GM12864 (cell line): ENCODE measurements at regions not wholly inside any gene's neighbourhood (a gene's known extent, or its start where the extent isn't known, plus 50 kb on each side); places are given as distances from the start of the nearest gene placed in this dataset.

Experiments
- DNase-seq: peaks from one replicate; pipeline ENCODE4 v3.0.0-alpha.2; 2011; ENCODE audit warnings: low read depth
- H3K4me3 ChIP-seq: 2 replicates; pipeline ENCODE4 v1.5.1; 2011; ENCODE audit warnings: mild to moderate bottlenecking, low read depth, low read length, control low read depth
- TF ChIP-seq, protein P1 (sequence below): IDR thresholded peaks from 2 replicates; pipeline ENCODE4 v1.5.1; 2011; ENCODE audit warnings: low read depth, mild to moderate bottlenecking, moderate library complexity, low read length, control low read depth, inconsistent platforms; ENCODE audit errors: missing control alignments

DNA sequence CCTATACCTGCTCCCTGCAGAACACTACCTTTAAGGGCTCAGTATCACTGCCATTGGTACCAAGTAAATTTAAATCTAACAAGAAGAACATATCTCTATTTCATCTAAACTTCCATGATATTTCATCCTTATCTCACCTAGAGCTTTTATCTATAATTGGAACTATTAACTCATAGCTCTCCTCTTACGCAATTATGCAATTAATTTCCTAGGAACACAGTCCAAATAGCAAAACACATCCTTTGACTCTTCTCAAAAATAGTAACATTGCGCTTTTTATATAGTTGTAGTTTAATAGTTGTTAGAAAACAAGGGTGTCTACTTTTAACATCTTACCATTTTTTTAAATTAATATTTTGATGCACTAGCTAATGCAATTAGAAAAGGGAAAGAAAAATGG, 986.8 kb upstream of the SLC35B3 start:
- no peak overlapping the region for H3K4me3 ChIP-seq
- TF ChIP-seq, protein P1, sequence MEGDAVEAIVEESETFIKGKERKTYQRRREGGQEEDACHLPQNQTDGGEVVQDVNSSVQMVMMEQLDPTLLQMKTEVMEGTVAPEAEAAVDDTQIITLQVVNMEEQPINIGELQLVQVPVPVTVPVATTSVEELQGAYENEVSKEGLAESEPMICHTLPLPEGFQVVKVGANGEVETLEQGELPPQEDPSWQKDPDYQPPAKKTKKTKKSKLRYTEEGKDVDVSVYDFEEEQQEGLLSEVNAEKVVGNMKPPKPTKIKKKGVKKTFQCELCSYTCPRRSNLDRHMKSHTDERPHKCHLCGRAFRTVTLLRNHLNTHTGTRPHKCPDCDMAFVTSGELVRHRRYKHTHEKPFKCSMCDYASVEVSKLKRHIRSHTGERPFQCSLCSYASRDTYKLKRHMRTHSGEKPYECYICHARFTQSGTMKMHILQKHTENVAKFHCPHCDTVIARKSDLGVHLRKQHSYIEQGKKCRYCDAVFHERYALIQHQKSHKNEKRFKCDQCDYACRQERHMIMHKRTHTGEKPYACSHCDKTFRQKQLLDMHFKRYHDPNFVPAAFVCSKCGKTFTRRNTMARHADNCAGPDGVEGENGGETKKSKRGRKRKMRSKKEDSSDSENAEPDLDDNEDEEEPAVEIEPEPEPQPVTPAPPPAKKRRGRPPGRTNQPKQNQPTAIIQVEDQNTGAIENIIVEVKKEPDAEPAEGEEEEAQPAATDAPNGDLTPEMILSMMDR: no peak
- no peak for DNase-seq

DNA sequence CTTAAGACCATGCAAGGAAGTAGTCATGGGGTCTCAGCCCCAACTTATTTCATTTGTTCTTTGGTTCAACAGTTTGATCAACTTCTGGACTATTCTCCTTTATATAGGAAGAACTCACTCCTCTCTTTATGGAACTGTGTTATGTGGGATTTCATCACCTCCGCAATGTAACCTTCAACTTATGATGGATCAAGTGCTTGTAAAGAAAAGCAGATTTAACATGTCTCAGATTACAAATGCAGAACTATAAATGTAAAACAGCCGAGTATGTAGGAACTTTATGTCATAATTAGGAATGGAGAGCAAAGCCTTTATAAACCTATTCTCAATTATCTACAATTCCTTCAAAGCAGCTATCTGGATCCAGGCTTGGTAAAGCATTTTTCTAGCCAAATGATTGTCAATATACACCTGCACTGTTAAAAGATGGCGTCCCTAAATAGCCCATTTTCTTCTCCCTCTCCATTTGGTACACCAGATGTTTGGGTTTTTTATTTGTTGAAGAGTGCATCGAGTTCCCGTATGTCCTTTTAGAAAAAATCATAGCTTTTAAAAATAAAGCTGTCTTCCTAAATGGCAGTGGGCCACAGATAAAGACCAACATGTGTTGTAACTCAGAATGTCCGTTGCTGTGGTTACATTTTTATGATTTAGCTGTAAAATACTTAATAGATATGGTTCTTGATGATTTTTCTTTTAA, 985.1 kb upstream of the SLC35B3 start:
- TF ChIP-seq, protein P1: no peak
- H3K4me3 ChIP-seq: no peak overlapping the region
- DNase-seq: no peak

DNA sequence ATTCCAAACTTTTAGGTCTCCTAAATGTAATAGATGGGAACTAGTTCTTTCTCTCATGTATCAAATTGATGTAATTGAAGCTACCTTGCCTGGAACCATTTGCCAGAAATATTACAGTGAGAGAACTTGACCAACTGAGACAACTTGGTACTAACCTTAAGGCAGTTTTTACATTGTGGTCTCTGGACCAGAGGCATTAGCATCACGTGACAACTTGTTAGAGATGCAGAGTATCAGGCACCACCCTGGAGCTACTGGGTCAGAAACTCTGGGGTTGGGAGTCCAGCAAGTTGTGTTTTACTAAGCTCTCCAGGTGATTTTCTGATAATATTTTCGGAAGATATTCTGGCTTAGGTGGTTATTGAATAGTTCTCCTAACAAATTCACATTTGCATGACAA, 982.1 kb upstream of the SLC35B3 start:
- DNase-seq: no peak
- no peak overlapping the region for H3K4me3 ChIP-seq
- TF ChIP-seq, protein P1: no peak

DNA sequence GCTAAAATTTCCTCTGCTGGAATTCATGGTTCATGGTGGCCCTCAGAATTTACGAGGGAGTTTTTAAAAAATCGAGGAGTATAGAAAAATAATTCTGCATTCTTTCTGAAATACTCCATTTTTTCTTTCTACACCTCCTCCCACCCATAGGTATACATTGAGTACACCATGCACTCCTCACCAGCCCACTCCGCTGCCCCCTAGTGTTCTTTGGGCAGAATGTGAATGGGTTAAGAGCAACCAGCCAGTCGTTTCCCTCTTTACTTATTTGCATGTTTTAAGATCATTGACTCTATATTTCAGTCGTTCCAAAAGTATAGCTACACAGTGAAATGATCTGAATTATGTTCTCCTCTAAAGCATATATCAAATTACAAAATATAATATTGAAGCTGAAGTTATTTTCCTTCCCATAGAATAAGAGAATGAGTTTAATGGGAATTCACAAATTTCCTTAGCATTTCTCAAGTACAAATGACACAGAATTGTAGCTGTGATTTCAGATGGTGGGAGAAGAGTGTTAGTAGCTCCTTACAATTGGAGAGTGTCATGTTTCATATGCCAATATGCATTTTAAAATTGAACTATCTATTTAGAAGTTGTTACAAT, 977.7 kb upstream of the SLC35B3 start:
- TF ChIP-seq, protein P1: peak; percentile 66

DNA sequence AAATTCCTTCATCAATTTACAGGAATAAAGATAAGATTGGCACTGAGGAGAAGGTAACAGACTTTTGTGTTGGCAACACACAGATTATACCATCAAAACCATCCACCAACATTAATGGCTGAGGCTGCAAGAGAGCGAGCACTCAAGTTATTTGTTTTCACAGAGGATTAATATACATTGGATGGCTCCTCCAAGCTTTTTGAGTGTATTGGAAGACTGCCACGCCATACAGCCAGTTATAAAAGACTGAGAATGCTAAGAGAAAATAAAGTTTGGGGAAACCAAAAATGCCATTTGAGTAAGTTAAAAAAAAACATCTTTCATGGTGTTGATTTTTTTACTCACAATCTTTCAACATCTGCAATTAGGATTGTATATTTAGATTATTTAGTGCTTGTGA, 973.8 kb upstream of the SLC35B3 start:
- TF ChIP-seq, protein P1: no peak
- H3K4me3 ChIP-seq: no peak overlapping the region
- no peak for DNase-seq

More for the DNA sequence above, 977.7 kb upstream of the SLC35B3 start:
- peak; percentile 2 for DNase-seq
- no peak overlapping the region for H3K4me3 ChIP-seq

DNA sequence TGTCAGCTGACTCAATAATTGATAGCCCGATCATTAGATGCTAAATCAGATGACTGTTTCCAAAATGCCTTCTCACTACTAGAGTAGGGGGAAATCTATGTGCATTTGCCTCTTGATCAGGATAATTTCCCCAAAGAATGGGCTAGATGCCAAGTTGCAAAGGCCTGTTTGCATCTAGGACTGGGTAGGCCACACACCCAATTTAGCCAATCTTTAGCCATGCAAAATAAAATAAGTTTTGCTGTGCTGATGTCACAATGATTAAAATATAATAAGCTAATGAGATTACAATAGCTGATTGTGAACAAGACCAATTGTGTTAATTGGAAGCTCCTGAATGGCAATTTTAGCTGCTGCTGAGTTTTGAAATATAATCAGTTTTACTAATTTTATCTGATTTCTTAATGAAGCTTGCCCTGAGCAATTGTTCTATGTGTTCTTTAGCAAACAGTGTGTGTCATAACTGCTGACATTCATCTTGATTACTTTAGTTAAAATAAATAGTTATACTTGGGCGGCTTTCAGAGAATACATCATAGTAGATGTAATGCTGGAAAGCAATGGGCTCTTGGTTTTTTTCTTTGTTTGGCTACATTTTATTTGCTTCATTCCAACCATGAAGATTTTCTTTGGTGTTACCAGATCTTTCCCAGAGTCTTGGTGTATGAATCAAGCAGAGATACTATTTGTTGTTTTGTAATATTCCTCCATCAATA, 973.2 kb upstream of the SLC35B3 start:
- DNase-seq: no peak
- H3K4me3 ChIP-seq: no peak overlapping the region
- TF ChIP-seq, protein P1: no peak

DNA sequence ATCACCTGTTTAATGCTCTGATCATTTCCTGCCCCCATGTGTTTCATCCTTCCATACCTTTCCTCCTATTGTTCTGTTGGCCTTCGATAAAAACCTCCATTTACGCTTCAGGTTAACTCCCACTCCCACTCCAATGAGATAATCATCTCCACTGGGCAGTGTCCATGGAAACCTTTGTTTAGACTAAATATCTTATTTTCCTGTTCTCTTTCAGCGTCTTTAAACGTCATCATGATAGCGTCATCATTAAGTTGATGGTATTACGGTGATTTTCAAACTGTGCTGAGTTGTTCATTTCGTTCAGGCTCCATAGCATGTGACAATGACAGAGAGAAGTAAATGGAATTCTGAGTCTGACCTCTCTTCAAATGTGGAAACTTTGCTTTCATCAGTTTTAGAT, 970.5 kb upstream of the SLC35B3 start:
- DNase-seq: no peak
- H3K4me3 ChIP-seq: no peak overlapping the region
- TF ChIP-seq, protein P1: no peak
